CD4-positive, alpha-beta T cell treated with Interleukin-10 for 1 hour (primary cell): ENCODE measurements at regions not wholly inside any gene's neighbourhood (a gene's known extent, or its start where the extent isn't known, plus 50 kb on each side); places are given as distances from the start of the nearest gene placed in this dataset.
"Not testable (repeated sequence)": the region's sequence is repeated elsewhere in the genome, so short reads cannot be mapped to it uniquely, and the experiment has no call there.

Experiments
- DNase-seq: peaks from one replicate; pipeline ENCODE4 v3.0.0-alpha.2; 2020

DNA sequence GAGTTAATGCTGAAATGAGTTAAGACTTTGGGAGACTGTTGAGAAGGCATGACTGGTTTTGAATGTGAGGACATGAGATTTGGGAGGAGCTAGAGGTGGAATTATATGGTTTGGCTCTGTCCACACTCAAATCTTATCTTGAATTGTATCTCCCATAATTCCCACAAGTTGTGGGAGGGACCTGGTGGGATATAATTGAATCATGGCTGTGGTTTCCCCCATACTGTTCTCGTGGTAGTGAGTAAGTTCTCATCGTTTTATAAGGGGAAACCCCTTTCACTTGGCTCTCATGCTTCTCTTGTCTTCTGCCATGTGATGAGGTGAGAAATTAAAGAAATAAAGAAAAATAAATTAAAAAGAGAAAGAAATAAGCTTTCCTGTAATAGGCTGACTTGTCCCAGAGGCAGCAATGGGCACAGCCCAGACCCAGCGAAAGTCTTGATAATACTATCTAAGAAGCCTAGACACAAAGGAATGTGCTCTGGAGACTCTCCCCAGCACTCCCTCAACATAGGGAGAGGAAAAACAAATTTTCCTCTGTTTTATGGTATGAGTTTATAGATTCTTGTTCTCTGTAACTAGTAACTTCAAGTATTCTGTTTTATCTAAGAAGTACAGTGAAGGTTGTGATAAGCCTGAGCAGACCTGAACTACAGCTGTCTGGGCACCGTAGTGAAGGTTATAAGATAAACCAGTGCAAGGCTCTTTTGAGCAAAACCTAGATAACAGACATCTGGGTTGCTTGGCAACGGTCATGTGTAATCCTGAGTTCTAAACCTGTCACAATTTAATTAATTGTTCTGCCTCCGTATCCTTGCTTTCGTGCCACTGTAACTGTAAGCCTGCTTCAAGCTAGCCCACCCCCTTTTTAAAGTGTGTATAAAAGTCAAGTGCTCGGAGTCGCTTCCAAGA lies 88.9 kb upstream of the ECI2 start:
- DNase-seq = no peak

DNA sequence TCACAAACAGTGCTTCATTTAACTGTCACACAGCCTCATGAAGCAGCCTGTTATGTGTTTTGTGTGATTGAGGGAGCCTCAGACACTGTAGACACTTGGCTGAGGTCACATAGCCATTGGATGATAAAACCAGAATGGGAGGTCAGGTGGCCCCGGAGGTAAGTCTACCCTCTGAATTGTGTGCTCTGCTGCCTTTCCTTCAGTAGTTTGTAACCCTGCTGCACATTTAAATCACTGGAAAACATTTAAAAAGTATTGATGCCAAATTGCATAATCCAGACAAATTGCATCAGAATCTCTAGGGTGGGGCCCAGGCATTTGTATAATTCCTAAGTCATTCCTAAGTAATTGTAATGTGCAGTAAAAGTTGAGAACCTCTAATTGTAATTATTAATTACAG lies 85.2 kb upstream of the ECI2 start:
- no peak for DNase-seq

DNA sequence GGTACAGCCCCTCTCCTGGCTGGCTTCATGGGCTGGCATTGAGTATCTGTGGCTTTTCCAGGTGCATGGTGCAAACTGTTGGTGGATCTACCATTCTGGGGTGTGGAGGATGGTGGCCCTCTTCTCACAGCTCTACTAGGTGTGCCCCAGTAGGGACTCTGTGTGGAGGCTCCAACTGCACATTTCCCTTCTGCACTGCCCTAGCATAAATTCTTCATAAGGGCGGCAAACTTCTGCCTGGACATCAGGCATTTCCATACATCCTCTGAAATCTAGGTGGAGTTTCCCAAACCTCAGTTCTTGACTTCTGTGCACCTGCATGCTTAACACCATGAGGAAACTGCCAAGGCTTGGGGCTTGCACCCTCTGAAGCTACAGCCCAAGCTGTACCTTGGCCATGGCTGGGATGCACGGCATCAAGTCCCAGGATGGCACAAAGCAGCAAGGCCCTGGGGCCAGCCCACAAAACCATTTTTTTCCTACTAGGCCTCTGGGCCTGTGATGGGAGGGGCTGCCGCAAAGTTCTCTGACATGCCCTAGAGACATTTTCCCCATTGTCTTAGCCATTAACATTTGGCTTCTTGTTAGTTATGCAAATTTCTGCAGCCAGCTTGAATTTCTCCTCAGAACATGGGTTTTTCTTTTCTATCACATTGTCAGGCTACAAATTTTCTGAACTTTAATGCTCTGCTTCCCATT lies 83.4 kb upstream of the ECI2 start:
- DNase-seq = not testable (repeated sequence)

DNA sequence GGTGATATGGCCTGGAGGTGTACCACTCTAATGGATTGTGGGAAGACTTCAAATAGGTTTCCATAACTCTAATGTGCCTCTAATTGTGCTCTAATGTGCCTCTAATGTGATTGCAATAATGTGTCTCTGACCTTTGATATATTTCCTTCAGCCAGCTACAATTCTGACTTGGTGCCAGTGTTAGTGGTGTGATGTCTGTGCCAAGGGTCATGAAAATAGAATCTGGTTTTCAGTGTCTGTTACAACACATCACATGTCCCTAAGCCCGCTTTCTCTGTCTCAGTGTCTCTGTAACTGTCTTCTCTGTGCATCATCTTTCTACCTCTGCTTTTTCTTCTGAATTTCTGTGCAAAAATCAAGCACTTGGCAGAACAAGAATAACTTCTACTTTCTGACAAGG lies 77.2 kb upstream of the ECI2 start:
- DNase-seq = no peak

DNA sequence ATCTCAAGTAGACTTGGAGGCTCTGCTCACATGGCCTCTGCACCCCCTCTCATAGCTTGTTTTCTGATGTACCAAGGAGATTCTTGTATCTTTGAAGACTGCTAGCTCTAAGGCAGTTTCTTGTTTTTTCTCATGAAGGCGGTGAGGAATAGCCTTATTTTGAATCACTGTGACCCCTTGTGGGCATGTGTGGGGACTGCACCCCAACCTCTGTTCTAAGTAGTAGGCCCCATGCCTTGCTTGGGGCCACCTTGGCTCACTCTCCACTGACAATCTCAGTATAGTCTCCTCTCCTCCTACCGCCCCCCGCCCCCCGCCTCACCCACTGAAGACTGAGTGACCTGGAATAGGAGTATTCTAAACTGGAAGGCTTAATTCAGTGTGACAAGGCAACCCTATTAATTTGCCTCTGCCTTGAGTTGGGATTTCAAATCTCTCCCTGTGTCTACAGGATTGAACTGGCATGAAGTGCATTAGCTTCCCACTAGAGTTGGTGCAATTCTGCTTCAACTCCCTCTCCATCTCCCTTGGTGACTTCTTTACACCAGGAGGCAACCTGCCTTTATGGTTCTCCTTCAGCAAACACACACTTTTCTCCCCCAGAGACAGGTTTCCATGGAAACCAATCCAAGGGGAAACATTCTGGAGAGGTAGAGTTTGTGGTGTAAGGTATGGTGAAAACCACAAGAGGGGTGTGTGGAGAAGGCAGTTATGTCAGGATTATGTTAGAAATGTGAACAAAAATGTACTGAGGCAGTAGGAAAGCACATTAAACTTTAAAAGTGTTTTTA lies 75.4 kb upstream of the ECI2 start:
- peak; percentile 56 for DNase-seq

DNA sequence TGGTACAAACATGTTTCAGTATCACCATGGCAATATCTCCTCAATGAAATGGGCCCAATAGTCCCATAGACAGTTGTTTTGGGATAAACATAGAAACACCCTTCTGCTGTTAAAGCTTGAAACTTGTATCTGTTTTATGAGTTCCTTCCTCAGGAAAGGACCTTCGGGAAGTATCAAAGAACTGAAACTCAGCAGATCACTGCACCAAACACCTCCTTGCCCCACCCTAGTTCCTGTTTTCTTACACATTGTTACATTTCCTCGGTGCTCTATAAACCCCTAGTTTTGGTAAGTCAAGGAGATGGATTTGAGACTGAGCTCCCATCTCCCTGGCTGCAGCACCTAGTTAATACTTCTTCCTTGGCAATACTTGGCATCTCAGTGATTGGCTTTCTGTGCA lies 73.8 kb upstream of the ECI2 start:
- no peak for DNase-seq

DNA sequence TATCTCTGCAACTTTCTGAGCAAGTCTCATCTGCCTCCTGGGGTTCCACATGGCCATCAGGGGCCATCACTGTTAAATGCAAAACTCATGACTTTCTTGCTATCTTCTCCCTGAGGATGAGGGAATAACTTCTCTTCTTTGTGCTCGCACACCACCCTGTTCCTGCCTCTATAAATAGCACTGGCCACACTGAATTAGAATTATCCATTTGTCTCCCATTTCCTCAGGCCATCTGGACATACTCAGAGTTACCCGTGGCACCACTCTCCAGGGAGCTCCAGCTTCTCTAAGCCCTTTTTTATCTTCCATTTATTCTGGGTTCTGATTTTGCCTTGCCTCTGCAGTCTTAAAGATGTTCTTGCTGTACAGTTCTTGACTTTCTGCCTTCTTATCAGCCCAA lies 72.8 kb upstream of the ECI2 start:
- no peak for DNase-seq

DNA sequence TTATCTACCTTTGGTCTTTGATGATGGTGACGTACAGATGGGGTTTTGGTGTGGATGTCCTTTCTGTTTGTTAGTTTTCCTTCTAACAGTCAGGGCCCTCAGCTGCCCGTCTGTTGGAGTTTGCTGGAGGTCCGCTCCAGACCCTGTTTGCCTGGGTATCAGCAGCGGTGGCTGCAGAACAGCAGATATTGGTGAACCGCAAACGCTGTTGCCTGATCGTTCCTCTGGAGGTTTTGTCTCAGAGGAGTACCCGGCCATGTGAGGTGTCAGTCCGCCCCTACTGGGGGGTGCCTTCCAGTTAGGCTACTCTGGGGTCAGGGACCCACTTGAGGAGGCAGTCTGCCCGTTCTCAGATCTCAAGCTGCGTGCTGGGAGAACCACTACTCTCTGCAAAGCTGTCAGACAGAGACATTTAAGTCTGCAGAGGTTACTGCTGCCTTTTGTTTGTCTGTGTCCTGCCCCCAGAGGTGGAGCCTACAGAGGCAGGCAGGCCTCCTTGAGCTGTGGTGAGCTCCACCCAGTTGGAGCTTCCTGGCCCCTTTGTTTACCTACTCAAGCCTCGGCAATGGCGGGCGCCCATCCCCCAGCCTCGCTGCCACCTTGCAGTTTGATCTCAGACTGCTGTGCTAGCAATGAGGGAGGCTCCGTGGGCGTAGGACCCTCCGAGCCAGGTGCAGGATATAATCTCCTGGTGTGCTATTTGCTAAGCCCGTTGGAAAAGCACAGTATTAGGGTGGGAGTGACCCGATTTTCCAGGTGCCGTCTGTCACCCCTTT lies 68.5 kb upstream of the ECI2 start:
- not testable (repeated sequence) for DNase-seq

DNA sequence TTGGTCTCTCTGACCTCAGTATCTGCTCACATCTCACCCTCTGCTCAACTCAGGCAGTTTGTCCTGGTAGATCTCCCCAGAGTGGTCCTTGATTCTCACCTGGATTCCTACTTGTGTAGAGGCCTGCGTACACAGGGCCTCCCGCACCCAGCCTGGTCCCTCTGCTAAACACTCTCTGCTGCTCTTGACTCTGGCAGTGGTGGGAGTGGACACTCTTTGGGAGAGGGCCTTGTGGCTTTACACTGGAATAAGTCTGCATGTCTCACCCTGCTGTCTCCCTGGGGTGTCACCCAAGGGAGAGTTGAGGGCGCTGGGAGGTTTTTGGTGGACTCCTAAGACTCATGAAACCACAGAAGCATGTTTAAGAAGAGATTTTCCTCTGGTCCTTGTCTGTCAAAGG lies 57.3 kb upstream of the ECI2 start:
- no peak for DNase-seq

DNA sequence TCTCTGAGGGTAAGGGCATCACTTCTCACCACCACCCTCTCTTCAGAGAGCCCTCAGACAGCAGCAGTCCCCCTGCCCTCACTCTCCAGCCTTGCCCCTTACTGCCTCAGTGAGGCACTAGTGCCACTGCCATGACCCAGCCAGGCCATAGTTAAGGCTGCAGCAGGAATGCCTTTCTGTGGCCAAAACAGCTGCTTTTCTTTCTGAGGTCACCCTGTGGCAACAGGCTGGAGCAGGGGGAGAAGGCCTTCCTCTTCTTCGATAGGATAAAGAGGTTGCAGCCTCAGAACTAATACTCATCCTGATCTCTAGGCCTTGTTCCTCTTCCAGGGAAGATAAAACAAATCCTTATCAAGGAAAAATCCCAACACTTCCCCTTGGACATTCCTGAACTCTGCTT lies 56.8 kb upstream of the ECI2 start:
- DNase-seq = no peak

DNA sequence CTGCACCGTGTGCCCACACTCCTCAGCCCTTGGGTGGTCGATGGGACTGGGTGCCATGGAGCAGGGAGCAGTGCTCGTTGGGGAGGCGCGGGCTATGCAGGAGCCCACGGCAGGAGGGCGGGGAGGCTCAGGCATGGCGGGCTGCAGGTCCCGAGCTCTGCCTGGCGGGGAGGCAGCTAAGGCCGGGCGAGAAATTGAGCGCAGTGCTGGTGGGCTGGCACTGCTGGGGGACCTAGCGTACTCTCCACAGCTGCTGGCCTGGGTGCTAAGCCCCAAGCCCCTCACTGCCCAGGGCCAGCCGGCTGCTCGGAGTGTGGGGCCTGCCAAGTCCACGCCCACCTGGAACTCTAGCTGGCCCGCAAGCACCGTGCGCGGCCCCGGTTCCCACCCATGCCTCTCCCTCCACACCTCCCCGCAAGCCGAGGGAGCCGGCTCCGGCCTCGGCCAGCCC lies 55.9 kb upstream of the ECI2 start:
- DNase-seq = no peak

DNA sequence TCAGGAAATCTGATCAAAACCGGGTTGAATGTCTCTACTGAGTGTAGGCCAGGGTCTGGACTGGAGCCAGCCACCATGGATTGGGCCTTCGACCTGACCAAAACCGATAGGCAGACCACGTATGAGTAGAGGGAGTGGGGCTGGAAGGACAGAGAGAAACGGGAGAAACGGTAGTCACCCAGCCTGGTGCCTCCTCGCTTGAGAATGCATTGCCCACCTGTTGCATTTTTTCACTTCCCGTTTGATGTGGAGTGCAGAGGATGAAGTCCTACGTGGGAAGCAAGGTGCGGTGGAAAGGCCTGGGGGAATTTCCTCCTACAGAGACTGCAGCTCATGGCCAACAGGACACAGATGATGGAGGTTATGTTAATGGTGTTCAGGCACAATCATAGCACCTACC lies 53.9 kb upstream of the ECI2 start:
- no peak for DNase-seq

DNA sequence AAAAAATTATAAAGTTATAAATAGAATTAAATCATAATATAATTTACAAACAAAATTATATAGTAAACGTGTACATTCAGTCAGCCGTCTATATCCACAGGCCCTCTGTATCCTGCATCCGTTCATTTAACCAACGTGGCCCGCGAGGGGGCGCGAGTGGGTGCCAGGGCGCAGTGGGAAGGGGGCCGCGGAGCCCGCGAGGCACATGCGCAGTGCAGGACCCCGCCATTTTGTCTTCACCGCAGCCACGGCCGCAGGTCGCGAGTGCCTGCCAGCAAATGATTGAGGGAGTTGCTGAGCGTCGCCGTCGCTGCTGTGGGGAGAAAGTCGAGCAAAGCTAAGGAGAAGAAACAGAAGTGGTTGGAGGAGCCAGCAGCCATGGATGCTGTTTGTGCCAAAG lies 53.4 kb upstream of the ECI2 start:
- DNase-seq = no peak

DNA sequence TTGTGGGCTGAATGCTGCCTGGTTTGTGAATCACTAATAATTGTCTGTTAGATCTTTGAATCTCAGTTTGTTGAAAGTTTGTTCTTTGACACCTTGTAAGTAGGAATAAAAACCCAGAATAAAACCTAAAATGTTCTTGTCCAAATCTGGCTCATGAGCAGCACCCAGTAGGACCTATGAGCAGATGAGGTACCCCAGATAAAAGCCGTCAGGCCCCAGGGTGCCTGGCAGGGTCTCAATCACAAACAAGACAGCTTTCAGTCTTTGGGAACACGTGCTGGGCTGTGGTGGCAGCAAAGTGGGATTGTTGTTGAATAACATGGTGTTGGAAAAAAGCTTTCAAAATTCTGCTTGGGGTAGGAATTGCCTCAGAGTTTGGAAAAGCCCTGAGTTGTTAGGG lies 52.1 kb upstream of the ECI2 start:
- DNase-seq = no peak

DNA sequence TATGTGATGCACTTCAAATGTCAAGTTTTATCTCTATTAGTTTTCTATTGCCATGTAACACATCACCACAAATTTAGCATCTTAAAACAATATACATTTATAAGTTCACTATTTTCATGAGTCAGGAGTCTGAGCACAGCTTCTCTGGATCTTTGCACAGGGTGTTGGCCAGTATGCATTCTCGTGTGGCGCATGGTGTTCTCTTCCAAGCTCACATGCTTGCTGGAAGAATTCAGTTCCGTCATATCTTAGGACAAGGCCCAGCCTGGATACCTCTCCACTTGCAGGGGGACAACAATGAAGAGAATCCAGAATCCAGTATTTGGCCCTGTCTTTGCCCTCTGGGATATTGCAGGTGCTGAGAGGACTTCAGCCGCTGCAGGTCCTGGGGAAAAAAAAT lies 51.0 kb upstream of the ECI2 start:
- DNase-seq = no peak

DNA sequence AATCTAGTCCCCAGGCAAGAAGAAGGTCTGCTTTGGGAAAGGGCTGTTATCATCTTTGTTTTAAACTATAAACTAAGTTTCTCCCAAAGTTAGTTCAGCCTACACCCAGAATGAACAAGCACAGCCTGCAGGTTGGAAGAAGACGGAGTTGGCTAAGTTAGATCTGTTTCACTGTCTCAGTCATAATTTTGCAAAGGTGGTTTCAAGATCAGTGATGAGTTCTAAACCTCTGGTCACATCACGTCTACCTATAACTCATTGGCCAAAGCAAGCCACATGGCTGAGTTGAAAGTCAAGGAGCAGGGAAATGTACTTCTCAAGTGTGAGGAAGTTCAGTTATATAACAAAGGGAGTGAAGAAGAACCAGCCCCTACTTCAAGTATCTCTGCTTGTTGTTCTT lies 50.5 kb upstream of the ECI2 start:
- no peak for DNase-seq

DNA sequence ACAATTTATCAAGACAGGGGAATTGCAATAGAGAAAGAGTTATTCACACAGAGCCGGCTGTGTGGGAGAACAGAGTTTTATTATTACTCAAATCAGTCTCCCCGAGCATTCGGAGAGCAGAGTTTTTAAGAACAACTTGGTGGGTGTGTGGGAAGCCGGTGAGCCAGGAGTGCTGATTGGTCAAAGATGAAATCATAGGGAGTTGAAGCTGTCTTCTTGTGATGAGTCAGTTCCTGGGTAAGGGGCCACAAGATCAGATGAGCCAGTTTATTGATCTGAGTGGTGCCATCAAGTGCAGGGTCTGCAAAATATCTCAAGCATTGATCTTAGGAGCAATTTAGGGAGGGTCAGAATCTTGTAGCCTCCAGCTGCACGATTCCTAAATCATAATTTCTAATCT lies 50.0 kb upstream of the ECI2 start:
- no peak for DNase-seq
